Neural crest cell (in vitro differentiated cells): ENCODE measurements at regions not wholly inside any gene's neighbourhood (a gene's known extent, or its start where the extent isn't known, plus 50 kb on each side); places are given as distances from the start of the nearest gene placed in this dataset.

ENCODE experiments used
- DNase-seq: peaks from one replicate; pipeline ENCODE4 v3.0.0; 2021; ENCODE audit warnings: low read depth, mixed read lengths, low spot score
- H3K27ac Mint-ChIP-seq: one replicate; pipeline ENCODE4 v1.8.0; 2021; ENCODE audit warnings: mild to moderate bottlenecking, mixed read lengths; ENCODE audit not compliant: unreplicated experiment
- H3K27me3 Mint-ChIP-seq: 2 replicates; pipeline ENCODE4 v1.8.0; 2021; ENCODE audit warnings: low read depth, mild to moderate bottlenecking, mixed read lengths
- H3K36me3 Mint-ChIP-seq: 2 replicates; pipeline ENCODE4 v1.8.0; 2021; ENCODE audit warnings: low read depth, mild to moderate bottlenecking, mixed read lengths
- H3K4me1 Mint-ChIP-seq: 2 replicates; pipeline ENCODE4 v1.8.0; 2021; ENCODE audit warnings: mixed read lengths
- H3K4me3 Mint-ChIP-seq: one replicate; pipeline ENCODE4 v1.8.0; 2021; ENCODE audit warnings: mild to moderate bottlenecking, mixed read lengths
- H3K9me3 Mint-ChIP-seq: 2 replicates; pipeline ENCODE4 v1.8.0; 2021; ENCODE audit warnings: mixed read lengths
- CTCF ChIP-seq: fragments of 200-600 bp; sonication (generic); conservative IDR thresholded peaks from 2 replicates; pipeline ENCODE4 v1.5.0; 2021; ENCODE audit warnings: antibody characterized with exemption, mild to moderate bottlenecking

- H3K9me3 Mint-ChIP-seq: peaks cover 3% of the 10 kb centered on the region
- H3K27ac Mint-ChIP-seq: peak overlapping the region; percentile 1
- peaks cover 20% of the 10 kb centered on the region for H3K4me1 Mint-ChIP-seq
- no peaks in the 10 kb centered on the region for H3K27me3 Mint-ChIP-seq
- DNase-seq: no peak
- H3K4me3 Mint-ChIP-seq: no peak overlapping the region
- no peaks in the 10 kb centered on the region for H3K36me3 Mint-ChIP-seq
- TF ChIP-seq CTCF: no peak
Observed at GRCh38 chr5:56456002-56456401, 222.9 kb upstream of the ANKRD55 start.

GRCh38 chr5:56455417-56455816 is 222.3 kb upstream of the ANKRD55 start:
- Mint-ChIP-seq H3K36me3 (no peaks in the 10 kb centered on the region), H3K27me3 (no peaks in the 10 kb centered on the region), H3K9me3 (peaks cover 3% of the 10 kb centered on the region), H3K4me3 (no peak overlapping the region), H3K27ac (no peak overlapping the region), H3K4me1 (peaks cover 21% of the 10 kb centered on the region)
- no peak for DNase-seq
- no peak for TF ChIP-seq CTCF

GRCh38 chr5:56454219-56454862 is 221.2 kb upstream of the ANKRD55 start:
- H3K4me1 Mint-ChIP-seq: peaks cover 27% of the 10 kb centered on the region
- no peak overlapping the region for H3K4me3 Mint-ChIP-seq
- no peak for DNase-seq
- H3K27ac Mint-ChIP-seq: no peak overlapping the region
- peaks cover 3% of the 10 kb centered on the region for H3K9me3 Mint-ChIP-seq
- no peaks in the 10 kb centered on the region for H3K36me3 Mint-ChIP-seq
- H3K27me3 Mint-ChIP-seq: no peaks in the 10 kb centered on the region
- no peak for TF ChIP-seq CTCF

GRCh38 chr5:56451742-56452141 is 218.6 kb upstream of the ANKRD55 start:
- Mint-ChIP-seq H3K9me3 (peaks cover 3% of the 10 kb centered on the region), H3K27ac (peak overlapping the region; percentile 30), H3K4me3 (no peak overlapping the region), H3K27me3 (no peaks in the 10 kb centered on the region), H3K4me1 (peaks cover 46% of the 10 kb centered on the region), H3K36me3 (peaks cover 3% of the 10 kb centered on the region)
- TF ChIP-seq CTCF: no peak
- DNase-seq: no peak

- DNase-seq: no peak
- Mint-ChIP-seq H3K4me1 (peaks cover 48% of the 10 kb centered on the region), H3K36me3 (peaks cover 3% of the 10 kb centered on the region), H3K27ac (no peak overlapping the region), H3K4me3 (no peak overlapping the region), H3K27me3 (no peaks in the 10 kb centered on the region), H3K9me3 (peaks cover 3% of the 10 kb centered on the region)
- no peak for TF ChIP-seq CTCF
Observed at GRCh38 chr5:56450766-56451165, 217.6 kb upstream of the ANKRD55 start.
